Ovary (tissue), 7 donors: ENCODE measurements at regions not wholly inside any gene's neighbourhood (a gene's known extent, or its start where the extent isn't known, plus 50 kb on each side); places are given as distances from the start of the nearest gene placed in this dataset.

Experiments
- DNase-seq, 5 donors: peaks; one replicate each; pipeline ENCODE4 v3.0.0-alpha.2; 2019 to 2020
- H3K27ac ChIP-seq, 2 donors: fragments of 200-600 bp; one replicate each; pipeline versions ENCODE4 v1.5.1 to v1.8.0; 2019 to 2022
- H3K27me3 ChIP-seq: fragments of 200-600 bp; one replicate; pipeline ENCODE4 v1.8.0; 2022
- H3K36me3 ChIP-seq: fragments of 200-600 bp; sonication (generic); one replicate; pipeline ENCODE4 v1.5.1; 2019
- H3K4me1 ChIP-seq: one replicate; pipeline ENCODE4 v1.8.1; 2013; ENCODE audit warnings: mild to moderate bottlenecking, moderate library complexity; ENCODE audit not compliant: insufficient read depth
- H3K4me3 ChIP-seq: fragments of 200-600 bp; sonication (generic); one replicate; pipeline ENCODE4 v1.5.1; 2017
- H3K9me3 ChIP-seq, 2 donors: fragments of 200-600 bp in 1 of 2; sonication (generic) in 1 of 2; one replicate each; pipeline versions ENCODE4 v1.5.1 to v1.8.1; 2013 to 2019; ENCODE audit warnings: mild to moderate bottlenecking in 1 of 2, moderate library complexity in 1 of 2
- EP300 ChIP-seq: sonication (generic); formaldehyde crosslinking; IDR thresholded peaks from one replicate; pipeline ENCODE4 v1.6.1; 2017; ENCODE audit warnings: antibody characterized with exemption
- POLR2A ChIP-seq: fragments of 450-650 bp; IDR thresholded peaks from one replicate; pipeline ENCODE4 v1.6.1; 2017; ENCODE audit warnings: antibody characterized with exemption, mild to moderate bottlenecking, moderate library complexity
- WGBS, 3 donors: extraction: QIAGEN DNeasy Blood & Tissue Kit in 1 of 3; methylation state at CpG; one replicate each; pipeline versions ENCODE4 v1.1.5 to v1.1.7; 2013 to 2017; 5-methylcytosine and 5-hydroxymethylcytosine counted together
- intact Hi-C, 4 donors: fragments of 100-400 bp; cut with DNase I; formaldehyde crosslinking; loops; one replicate each; pipeline versions ENCODE4 v1.11.0 to v1.15.1; 2022 to 2023
- TF ChIP-seq, protein P1 (sequence below), 3 donors: fragments of 450-650 bp in 2 of 3; fragments of 200-600 bp in 1 of 3; IDR thresholded peaks; one replicate each; pipeline versions ENCODE4 v1.5.1 to v1.8.0; 2016 to 2022; ENCODE audit warnings: antibody characterized with exemption in 3 of 3, mild to moderate bottlenecking in 1 of 3
- donor health status: DM: no; HTN: no; CAD: no; lungs with moderate emphysema.
- donor health status: DM: no; HTN: no; CAD: no.
- donor health status: Bipolar disorder and iron deficiency.
- donor health status: DM: no; HTN: no; CAD: no.
- donor health status: DM: yes; HTN: yes; CAD: no.

DNA sequence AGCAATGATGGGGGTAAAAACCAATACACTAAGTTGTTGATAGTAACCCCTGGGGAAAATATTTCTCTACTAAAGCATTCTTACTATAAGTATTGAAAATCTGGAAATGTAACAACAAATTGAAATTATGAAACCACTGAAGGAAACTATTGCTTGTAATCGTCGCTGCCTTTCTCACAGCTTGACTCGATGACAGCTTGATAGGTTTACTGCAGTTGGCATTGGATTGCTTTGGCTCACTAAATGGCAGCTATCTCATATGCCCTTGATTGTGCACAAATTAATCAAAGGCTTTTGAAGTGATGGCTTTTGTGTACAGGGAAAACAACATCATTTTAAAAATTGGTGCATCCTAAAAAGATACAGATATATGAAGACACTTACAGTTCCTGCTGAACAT is 419.6 kb upstream of the TENM3 start:
- 88 to 93% (median 92%) methylated on average over 3 of the region's 3 CpGs for WGBS, 3 donors
- Histone ChIP-seq H3K4me1 (no peaks in the 10 kb centered on the region), H3K27ac (no peak overlapping the region), H3K4me3 (no peak overlapping the region), H3K36me3 (no peaks in the 10 kb centered on the region), H3K27me3 (no peaks in the 10 kb centered on the region), H3K9me3 (no peaks in the 10 kb centered on the region)
- TF ChIP-seq POLR2A (no peak), EP300 (no peak)
- TF ChIP-seq, protein P1, sequence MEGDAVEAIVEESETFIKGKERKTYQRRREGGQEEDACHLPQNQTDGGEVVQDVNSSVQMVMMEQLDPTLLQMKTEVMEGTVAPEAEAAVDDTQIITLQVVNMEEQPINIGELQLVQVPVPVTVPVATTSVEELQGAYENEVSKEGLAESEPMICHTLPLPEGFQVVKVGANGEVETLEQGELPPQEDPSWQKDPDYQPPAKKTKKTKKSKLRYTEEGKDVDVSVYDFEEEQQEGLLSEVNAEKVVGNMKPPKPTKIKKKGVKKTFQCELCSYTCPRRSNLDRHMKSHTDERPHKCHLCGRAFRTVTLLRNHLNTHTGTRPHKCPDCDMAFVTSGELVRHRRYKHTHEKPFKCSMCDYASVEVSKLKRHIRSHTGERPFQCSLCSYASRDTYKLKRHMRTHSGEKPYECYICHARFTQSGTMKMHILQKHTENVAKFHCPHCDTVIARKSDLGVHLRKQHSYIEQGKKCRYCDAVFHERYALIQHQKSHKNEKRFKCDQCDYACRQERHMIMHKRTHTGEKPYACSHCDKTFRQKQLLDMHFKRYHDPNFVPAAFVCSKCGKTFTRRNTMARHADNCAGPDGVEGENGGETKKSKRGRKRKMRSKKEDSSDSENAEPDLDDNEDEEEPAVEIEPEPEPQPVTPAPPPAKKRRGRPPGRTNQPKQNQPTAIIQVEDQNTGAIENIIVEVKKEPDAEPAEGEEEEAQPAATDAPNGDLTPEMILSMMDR (IDR thresholded peaks at IDR 0.05) = no peak
- intact Hi-C loops = no loop called here
- no peak for DNase-seq

DNA sequence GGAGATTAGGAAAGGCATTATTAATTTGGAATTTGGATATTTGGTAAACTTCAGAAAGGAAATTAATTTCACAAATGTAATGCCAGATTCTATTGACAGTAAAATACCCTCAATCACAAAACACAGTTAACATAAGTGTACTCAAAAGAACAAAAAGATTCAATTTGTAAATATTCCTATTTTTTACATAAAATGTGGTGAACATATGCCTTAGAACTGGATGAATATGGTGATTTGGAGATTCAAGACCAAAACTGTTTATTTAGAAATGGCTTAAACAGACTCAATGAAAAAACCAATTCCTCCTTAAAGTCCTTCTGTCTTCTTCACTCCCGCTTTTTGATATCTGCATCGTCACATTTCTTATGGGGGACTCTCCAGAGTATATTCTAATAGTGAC is 417.6 kb upstream of the TENM3 start:
- H3K27me3 ChIP-seq = no peaks in the 10 kb centered on the region
- H3K36me3 ChIP-seq = no peaks in the 10 kb centered on the region
- intact Hi-C loops = no loop called here
- 32 to 75% (median 37%) methylated on average over 2 of the region's 2 CpGs for WGBS, 3 donors
- DNase-seq = no peak
- TF ChIP-seq, protein P1 (IDR thresholded peaks at IDR 0.05) = no peak
- no peak for TF ChIP-seq EP300
- TF ChIP-seq POLR2A = no peak
- H3K9me3 ChIP-seq = no peaks in the 10 kb centered on the region
- H3K4me1 ChIP-seq = no peaks in the 10 kb centered on the region
- no peak overlapping the region for H3K4me3 ChIP-seq
- no peak overlapping the region for H3K27ac ChIP-seq

DNA sequence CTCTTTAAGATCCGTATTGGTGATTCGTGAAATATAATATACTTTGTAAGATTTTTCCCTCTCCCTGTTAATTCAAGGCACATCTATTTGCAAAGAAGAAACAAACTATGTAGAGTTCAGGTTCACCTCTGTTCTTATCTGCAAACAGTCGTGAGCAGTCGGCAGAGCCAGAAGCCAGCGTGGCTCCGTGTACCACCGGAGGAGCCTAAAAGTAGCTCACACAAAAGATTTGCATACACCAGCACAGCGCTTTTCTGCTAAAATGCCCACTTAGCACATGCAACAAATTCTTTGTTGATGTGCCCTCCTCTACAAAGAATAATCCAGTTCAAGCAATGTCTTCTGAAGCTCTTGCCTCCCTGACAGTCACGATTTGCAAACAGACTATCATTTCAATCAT is 416.0 kb upstream of the TENM3 start:
- Histone ChIP-seq H3K27ac (no peak overlapping the region), H3K4me1 (no peaks in the 10 kb centered on the region), H3K4me3 (no peak overlapping the region), H3K9me3 (no peaks in the 10 kb centered on the region), H3K36me3 (no peaks in the 10 kb centered on the region), H3K27me3 (no peaks in the 10 kb centered on the region)
- DNase-seq = no peak
- WGBS, 3 donors = 52 to 65% (median 61%) methylated on average over 9 of the region's 9 CpGs
- TF ChIP-seq, protein P1 (IDR thresholded peaks at IDR 0.05) = no peak
- TF ChIP-seq POLR2A (no peak), EP300 (no peak)
- intact Hi-C loops = no loop called here

DNA sequence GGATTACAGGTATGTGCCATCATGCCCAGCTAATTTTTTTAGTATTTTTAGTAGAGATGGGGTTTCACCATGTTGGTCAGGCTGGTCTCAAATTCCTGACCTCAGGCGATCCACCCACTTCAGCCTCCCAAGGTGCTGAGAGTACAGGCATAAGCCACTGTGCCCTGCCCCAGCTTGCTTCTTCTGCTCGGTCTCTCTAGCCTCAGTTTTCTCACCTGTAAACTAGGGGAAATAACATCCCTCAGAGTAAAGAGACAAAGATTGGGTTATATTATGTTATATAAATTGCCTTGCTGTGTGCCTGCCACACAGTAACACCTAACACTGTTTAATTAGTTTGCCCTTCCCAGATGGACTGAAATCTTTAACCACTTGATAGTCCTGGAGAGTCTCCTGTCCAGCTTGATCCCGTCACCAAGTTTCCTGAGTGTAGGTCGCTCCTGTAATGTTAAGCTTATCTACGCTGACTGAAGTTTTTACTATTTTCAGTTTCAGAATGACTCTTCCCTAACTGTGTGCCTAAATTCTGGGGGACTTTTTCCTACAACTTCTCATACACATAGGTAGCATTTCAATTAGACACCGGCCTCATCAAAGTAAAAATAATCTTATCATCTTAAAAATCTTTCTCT is 412.7 kb upstream of the TENM3 start:
- Histone ChIP-seq H3K4me1 (no peaks in the 10 kb centered on the region), H3K4me3 (no peak overlapping the region), H3K36me3 (no peaks in the 10 kb centered on the region), H3K27ac (no peak overlapping the region), H3K9me3 (no peaks in the 10 kb centered on the region), H3K27me3 (no peaks in the 10 kb centered on the region)
- TF ChIP-seq POLR2A (no peak), EP300 (no peak)
- TF ChIP-seq, protein P1 (IDR thresholded peaks at IDR 0.05) = no peak
- intact Hi-C loops = no loop called here
- no peak for DNase-seq
- WGBS, 3 donors = 56 to 62% (median 56%) methylated on average over 6 of the region's 6 CpGs
